A549 (cell line): ENCODE measurements at regions not wholly inside any gene's neighbourhood (a gene's known extent, or its start where the extent isn't known, plus 50 kb on each side); places are given as distances from the start of the nearest gene placed in this dataset.
A peak's percentile ranks its signal among the peaks of the same experiment; 100 is the strongest.
"Not testable (repeated sequence)": the region's sequence is repeated elsewhere in the genome, so short reads cannot be mapped to it uniquely, and the experiment has no call there.

Source experiments
- ATAC-seq, 2 experiments: fragments of 200-7000 bp in 1 of 2; fragments of >200 bp in 1 of 2; cut with Nextera tagmentation in 1 of 2; cut with Tn5 transposase in 1 of 2; 3 replicates each; pipeline versions ENCODE4 v1.8.0 to v1.9.1; 2018 to 2020; ENCODE audit warnings: mild to moderate bottlenecking in 1 of 2, moderate library complexity in 1 of 2
- CTCF ChIA-PET: fragments of 300-600 bp; sonication (Branson Sonifier 250); formaldehyde crosslinking; extraction: SDS; loops from one replicate; lab custom pipeline; 2021; ENCODE audit warnings: antibody characterized with exemption, inconsistent platforms; lab: Yijun Ruan, JAX
- POLR2A ChIA-PET: fragments of 350-600 bp; formaldehyde crosslinking; extraction: SDS; loops from one replicate; lab custom pipeline; 2021; ENCODE audit warnings: antibody characterized with exemption, inconsistent platforms; lab: Yijun Ruan, JAX
- DNase-seq, 2 experiments: peaks; one replicate each; pipeline versions ENCODE4 v3.0.0 to v3.0.0-alpha.2; 2011 to 2016; ENCODE audit warnings: low read depth in 1 of 2, low spot score in 1 of 2
- FAIRE-seq: peaks from 2 replicates; lab custom pipeline; 2011; peaks lifted over from hg19 to GRCh38; lab: Jason Lieb, UNC
- H3K27ac ChIP-seq, 2 experiments: fragments of >200 bp; sonication (Bioruptor Twin); formaldehyde crosslinking; 3 replicates each; pipeline ENCODE4 v1.5.1; 2016 to 2017
- H3K4me1 ChIP-seq: fragments of >200 bp; sonication (Bioruptor Twin); formaldehyde crosslinking; 3 replicates; pipeline ENCODE4 v1.6.1; 2016
- H3K4me2 ChIP-seq: fragments of >200 bp; sonication (Bioruptor Twin); formaldehyde crosslinking; 3 replicates; pipeline ENCODE4 v1.6.1; 2016
- H3K4me3 ChIP-seq: fragments of >200 bp; sonication (Bioruptor Twin); formaldehyde crosslinking; 3 replicates; pipeline ENCODE4 v1.5.1; 2016
- H3K9me3 ChIP-seq: fragments of >200 bp; sonication (Bioruptor Twin); formaldehyde crosslinking; 3 replicates; pipeline ENCODE4 v1.6.1; 2016
- BCL3 ChIP-seq: fragments of >200 bp; sonication (Bioruptor Twin); formaldehyde crosslinking; IDR thresholded peaks from 3 replicates; pipeline ENCODE4 v1.6.1; 2016
- CHD2 ChIP-seq: fragments of 150-350 bp; IDR thresholded peaks from 2 replicates; pipeline ENCODE4 v1.6.1; 2014; ENCODE audit warnings: low read length; ENCODE audit not compliant: partially characterized antibody
- HOXB13 ChIP-seq: fragments of 250-450 bp; sonication (Bioruptor Pico); IDR thresholded peaks from 2 replicates; pipeline ENCODE4 v1.5.0; 2020; ENCODE audit warnings: low read depth, mild to moderate bottlenecking, moderate library complexity
- NPAS2 ChIP-seq: fragments of 250-450 bp; sonication (Bioruptor Pico); IDR thresholded peaks from 2 replicates; pipeline ENCODE4 v1.8.0; 2022; ENCODE audit warnings: mild to moderate bottlenecking, moderate library complexity, borderline replicate concordance
- POLR2A ChIP-seq: IDR thresholded peaks from 2 replicates; pipeline ENCODE4 v1.6.1; 2012; ENCODE audit warnings: mild to moderate bottlenecking, low read length
- SMC3 ChIP-seq: fragments of >200 bp; sonication (Bioruptor Twin); formaldehyde crosslinking; IDR thresholded peaks from 3 replicates; pipeline ENCODE4 v1.6.1; 2018; ENCODE audit warnings: inconsistent platforms
- ZFP36 ChIP-seq: fragments of 450-650 bp; IDR thresholded peaks from 2 replicates; pipeline ENCODE4 v1.6.1; 2014; ENCODE audit warnings: borderline replicate concordance; ENCODE audit not compliant: partially characterized antibody
- ZSCAN20 ChIP-seq: fragments of 250-450 bp; sonication (Bioruptor Pico); IDR thresholded peaks from 2 replicates; pipeline ENCODE4 v1.8.0; 2022; ENCODE audit warnings: mild to moderate bottlenecking, moderate library complexity
- WGBS: methylation state at CpG from one replicate; pipeline ENCODE4 v1.1.6; 2017; ENCODE audit errors: missing lambda C conversion rate; 5-methylcytosine and 5-hydroxymethylcytosine counted together
- TF ChIP-seq, protein P1 (sequence below): fragments of 450-650 bp; IDR thresholded peaks from 2 replicates; pipeline ENCODE4 v1.6.1; 2014; ENCODE audit warnings: antibody characterized with exemption
- TF ChIP-seq, protein P2 (sequence below): fragments of >200 bp; sonication (Bioruptor Twin); formaldehyde crosslinking; IDR thresholded peaks from 3 replicates; pipeline ENCODE4 v1.5.1; 2016
- TF ChIP-seq, protein P3 (sequence below): fragments of 250-450 bp; sonication (Bioruptor Pico); IDR thresholded peaks from 2 replicates; pipeline ENCODE4 v1.5.0; 2021; ENCODE audit warnings: mild to moderate bottlenecking, moderate library complexity, borderline replicate concordance
- TF ChIP-seq, protein P4 (sequence below): IDR thresholded peaks from 2 replicates; pipeline ENCODE4 v1.6.1; 2012
- TF ChIP-seq, protein P5 (sequence below): IDR thresholded peaks from 2 replicates; pipeline ENCODE4 v1.6.1; 2012; ENCODE audit warnings: low read depth, borderline replicate concordance

- FAIRE-seq (no peak), DNase-seq (no peak), ATAC-seq (no peak)
- no peak overlapping the region for H3K27ac ChIP-seq
- H3K4me2 ChIP-seq, result no peak overlapping the region
- no peaks in the 10 kb centered on the region for H3K4me1 ChIP-seq
- WGBS, result 6% methylated on average over 2 of the region's 2 CpGs
- TF ChIP-seq, protein P1, sequence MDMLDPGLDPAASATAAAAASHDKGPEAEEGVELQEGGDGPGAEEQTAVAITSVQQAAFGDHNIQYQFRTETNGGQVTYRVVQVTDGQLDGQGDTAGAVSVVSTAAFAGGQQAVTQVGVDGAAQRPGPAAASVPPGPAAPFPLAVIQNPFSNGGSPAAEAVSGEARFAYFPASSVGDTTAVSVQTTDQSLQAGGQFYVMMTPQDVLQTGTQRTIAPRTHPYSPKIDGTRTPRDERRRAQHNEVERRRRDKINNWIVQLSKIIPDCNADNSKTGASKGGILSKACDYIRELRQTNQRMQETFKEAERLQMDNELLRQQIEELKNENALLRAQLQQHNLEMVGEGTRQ, result peak; percentile 38
- no peak for TF ChIP-seq ZSCAN20
- ChIA-PET CTCF (no interaction called here), POLR2A (no interaction called here)
- H3K4me3 ChIP-seq, result no peak overlapping the region
- H3K9me3 ChIP-seq, result no peaks in the 10 kb centered on the region
These were observed 137.1 kb upstream of the KCND3 start for GRCh38 chr1:112126598-112126997.

DNA sequence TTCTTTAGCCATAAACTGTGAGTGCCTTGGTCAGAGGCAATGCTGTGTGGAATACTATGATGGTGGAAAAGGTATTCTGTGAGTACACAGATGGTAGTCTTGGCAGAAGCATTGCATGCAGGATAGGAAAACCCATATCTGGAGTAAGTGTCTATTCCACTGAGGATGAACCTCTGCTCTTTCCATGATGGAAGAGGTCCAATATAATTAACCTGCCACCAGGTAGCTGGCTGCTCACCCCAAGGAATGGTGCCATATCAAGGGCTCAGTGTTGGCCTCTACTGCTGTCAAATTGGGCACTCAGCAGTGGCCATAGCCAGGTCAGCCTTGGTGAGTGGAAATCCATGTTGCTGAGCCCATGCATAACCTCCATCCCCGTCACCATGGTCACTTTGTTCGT lies 138.1 kb upstream of the KCND3 start:
- POLR2A ChIA-PET, H3K4me3 ChIP-seq, H3K4me1 ChIP-seq, H3K9me3 ChIP-seq, FAIRE-seq, ATAC-seq, H3K27ac ChIP-seq, H3K4me2 ChIP-seq, CTCF ChIA-PET, DNase-seq: not testable (repeated sequence)
- 41% methylated on average over 2 of the region's 2 CpGs for WGBS

- Histone ChIP-seq H3K9me3 (no peaks in the 10 kb centered on the region), H3K4me3 (no peak overlapping the region), H3K4me1 (no peaks in the 10 kb centered on the region), H3K27ac (no peak overlapping the region), H3K4me2 (no peak overlapping the region)
- TF ChIP-seq, protein P2, sequence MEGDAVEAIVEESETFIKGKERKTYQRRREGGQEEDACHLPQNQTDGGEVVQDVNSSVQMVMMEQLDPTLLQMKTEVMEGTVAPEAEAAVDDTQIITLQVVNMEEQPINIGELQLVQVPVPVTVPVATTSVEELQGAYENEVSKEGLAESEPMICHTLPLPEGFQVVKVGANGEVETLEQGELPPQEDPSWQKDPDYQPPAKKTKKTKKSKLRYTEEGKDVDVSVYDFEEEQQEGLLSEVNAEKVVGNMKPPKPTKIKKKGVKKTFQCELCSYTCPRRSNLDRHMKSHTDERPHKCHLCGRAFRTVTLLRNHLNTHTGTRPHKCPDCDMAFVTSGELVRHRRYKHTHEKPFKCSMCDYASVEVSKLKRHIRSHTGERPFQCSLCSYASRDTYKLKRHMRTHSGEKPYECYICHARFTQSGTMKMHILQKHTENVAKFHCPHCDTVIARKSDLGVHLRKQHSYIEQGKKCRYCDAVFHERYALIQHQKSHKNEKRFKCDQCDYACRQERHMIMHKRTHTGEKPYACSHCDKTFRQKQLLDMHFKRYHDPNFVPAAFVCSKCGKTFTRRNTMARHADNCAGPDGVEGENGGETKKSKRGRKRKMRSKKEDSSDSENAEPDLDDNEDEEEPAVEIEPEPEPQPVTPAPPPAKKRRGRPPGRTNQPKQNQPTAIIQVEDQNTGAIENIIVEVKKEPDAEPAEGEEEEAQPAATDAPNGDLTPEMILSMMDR, result no peak
- TF ChIP-seq, protein P3, sequence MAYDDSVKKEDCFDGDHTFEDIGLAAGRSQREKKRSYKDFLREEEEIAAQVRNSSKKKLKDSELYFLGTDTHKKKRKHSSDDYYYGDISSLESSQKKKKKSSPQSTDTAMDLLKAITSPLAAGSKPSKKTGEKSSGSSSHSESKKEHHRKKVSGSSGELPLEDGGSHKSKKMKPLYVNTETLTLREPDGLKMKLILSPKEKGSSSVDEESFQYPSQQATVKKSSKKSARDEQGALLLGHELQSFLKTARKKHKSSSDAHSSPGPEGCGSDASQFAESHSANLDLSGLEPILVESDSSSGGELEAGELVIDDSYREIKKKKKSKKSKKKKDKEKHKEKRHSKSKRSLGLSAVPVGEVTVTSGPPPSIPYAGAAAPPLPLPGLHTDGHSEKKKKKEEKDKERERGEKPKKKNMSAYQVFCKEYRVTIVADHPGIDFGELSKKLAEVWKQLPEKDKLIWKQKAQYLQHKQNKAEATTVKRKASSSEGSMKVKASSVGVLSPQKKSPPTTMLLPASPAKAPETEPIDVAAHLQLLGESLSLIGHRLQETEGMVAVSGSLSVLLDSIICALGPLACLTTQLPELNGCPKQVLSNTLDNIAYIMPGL, result no peak
- no peak for TF ChIP-seq POLR2A
- no peak for TF ChIP-seq CHD2
- TF ChIP-seq ZFP36, result no peak
- no peak for TF ChIP-seq NPAS2
- POLR2A ChIA-PET, result no interaction called here
- DNase-seq (no peak), ATAC-seq (no peak), FAIRE-seq (no peak)
- CTCF ChIA-PET, result no interaction called here
- WGBS, result 0% methylated on average over 1 of the region's 1 CpG
These were observed 144.0 kb upstream of the KCND3 start for GRCh38 chr1:112133487-112133886.

DNA sequence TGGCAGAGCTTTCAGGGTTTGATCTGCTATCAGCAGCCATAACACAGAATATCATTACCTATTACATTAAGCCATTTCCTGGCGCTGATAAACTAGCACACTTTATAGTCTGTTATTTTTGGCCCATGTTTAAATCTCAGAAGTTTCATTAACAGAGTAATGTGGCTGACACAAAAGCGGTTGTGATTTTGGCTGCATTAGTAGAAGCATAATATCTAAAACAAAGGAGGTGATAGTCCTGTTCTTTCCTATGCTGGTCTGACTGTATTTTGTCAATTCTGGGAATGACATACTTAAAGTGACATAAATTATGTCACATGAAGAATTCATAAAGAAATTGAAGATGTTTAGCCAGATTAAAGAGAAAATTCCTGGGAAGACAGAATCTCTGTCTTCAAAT lies 151.3 kb upstream of the KCND3 start:
- WGBS, result 0% methylated on average over 2 of the region's 2 CpGs
- no peaks in the 10 kb centered on the region for H3K9me3 ChIP-seq
- no peak for DNase-seq
- no peaks in the 10 kb centered on the region for H3K4me1 ChIP-seq
- CTCF ChIA-PET, result interaction anchor here (1.6 kb wide), 1 partner anchor 196 kb away, joined by 3 read pairs; no protein-coding TSS in a partner anchor
- H3K27ac ChIP-seq, result no peak overlapping the region
- no peak for FAIRE-seq
- no peak for ATAC-seq
- POLR2A ChIA-PET, result no interaction called here
- no peak overlapping the region for H3K4me3 ChIP-seq
- H3K4me2 ChIP-seq, result no peak overlapping the region
- TF ChIP-seq, protein P4, sequence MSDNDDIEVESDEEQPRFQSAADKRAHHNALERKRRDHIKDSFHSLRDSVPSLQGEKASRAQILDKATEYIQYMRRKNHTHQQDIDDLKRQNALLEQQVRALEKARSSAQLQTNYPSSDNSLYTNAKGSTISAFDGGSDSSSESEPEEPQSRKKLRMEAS, result no peak

GRCh38 chr1:112141301-112141700 lies 151.8 kb upstream of the KCND3 start:
- WGBS, result 6% methylated on average over 4 of the region's 5 CpGs
- no peak for FAIRE-seq
- POLR2A ChIA-PET, result no interaction called here
- ATAC-seq, result no peak
- no peak for DNase-seq
- H3K4me2 ChIP-seq, result no peak overlapping the region
- no peaks in the 10 kb centered on the region for H3K9me3 ChIP-seq
- H3K4me3 ChIP-seq, result no peak overlapping the region
- CTCF ChIA-PET, result interaction anchor here (1.6 kb wide), 1 partner anchor 196 kb away, joined by 3 read pairs; no protein-coding TSS in a partner anchor
- no peaks in the 10 kb centered on the region for H3K4me1 ChIP-seq
- no peak overlapping the region for H3K27ac ChIP-seq
- TF ChIP-seq SMC3 (no peak), HOXB13 (no peak), BCL3 (no peak)
- TF ChIP-seq, protein P5, sequence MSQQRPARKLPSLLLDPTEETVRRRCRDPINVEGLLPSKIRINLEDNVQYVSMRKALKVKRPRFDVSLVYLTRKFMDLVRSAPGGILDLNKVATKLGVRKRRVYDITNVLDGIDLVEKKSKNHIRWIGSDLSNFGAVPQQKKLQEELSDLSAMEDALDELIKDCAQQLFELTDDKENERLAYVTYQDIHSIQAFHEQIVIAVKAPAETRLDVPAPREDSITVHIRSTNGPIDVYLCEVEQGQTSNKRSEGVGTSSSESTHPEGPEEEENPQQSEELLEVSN, result no peak
